ENCODE measurements at regions not wholly inside any gene's neighbourhood (a gene's known extent, or its start where the extent isn't known, plus 50 kb on each side); places are given as distances from the start of the nearest gene placed in this dataset.

DNA sequence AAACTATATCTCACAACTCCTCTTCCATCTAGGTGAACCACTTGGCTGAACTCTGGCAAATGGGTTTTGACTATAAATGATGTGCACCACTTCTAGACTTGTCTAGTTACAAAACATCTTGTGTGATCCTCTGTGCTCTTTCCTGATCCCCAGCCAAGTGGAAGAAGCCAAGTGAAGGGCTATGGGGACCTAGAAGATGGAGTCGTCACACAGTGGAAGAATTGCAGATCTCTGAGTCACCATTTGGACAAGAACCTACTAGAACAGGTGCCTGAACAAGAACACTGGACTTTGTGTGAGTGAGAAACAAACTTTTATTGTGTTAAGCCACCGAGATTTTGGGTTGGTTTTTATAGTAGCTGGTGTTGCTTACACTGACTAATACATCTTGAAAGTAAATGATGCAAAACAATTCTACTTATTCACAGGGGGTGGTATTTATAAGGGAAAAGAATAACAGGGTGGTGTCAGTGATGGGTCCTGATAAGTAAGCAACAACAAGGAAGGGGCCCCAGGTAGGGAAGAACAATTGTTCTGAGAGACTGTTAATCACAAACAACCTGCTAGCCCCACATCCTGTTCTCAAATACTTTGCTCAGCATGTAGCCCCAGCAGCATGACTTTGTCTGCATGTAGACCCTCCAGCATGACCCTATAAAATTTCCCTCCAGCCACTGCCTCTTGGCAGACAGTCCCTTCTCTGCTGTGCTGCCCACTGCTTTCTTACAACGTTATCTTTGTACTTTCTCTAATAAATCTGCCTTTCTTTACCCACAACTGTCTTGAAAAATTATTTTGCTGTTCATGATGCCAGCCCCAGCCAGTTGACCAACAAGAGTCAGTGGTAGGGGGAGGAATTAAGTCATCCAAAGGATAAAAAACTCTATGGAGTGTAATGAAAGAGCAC, 280.7 kb upstream of the PLET1 start:
- TF ChIP-seq CTCF (IDR thresholded peaks at IDR 0.05) (no peak), POLR2A (IDR thresholded peaks at IDR 0.05) (no peak)

Data from testis (tissue), 2 donors.